ENCODE measurements at regions not wholly inside any gene's neighbourhood (a gene's known extent, or its start where the extent isn't known, plus 50 kb on each side); places are given as distances from the start of the nearest gene placed in this dataset.

GRCh38 chr5:116658830-116659229, 84.2 kb upstream of the SEMA6A start (continued):
- TF ChIP-seq TP53 (CRISPR knock-in tag; IDR thresholded peaks at IDR 0.05) (no peak), ZSCAN20 (CRISPR knock-in tag; IDR thresholded peaks at IDR 0.05) (no peak), FOSL2 (IDR thresholded peaks at IDR 0.05) (no peak), FOSL2 (CRISPR knock-in tag; IDR thresholded peaks at IDR 0.05) (no peak), ESRRA (IDR thresholded peaks at IDR 0.05; ENCODE audit: borderline replicate concordance, low read length) (no peak), NPAS2 (CRISPR knock-in tag; IDR thresholded peaks at IDR 0.05; ENCODE audit: borderline replicate concordance) (no peak), ZNF302 (CRISPR knock-in tag; IDR thresholded peaks at IDR 0.05) (no peak), GATA3 (IDR thresholded peaks at IDR 0.05; ENCODE audit: borderline replicate concordance) (no peak)
- TF ChIP-seq, protein P1, sequence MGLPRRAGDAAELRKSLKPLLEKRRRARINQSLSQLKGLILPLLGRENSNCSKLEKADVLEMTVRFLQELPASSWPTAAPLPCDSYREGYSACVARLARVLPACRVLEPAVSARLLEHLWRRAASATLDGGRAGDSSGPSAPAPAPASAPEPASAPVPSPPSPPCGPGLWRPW (IDR thresholded peaks at IDR 0.05), result no peak
- TF ChIP-seq, protein P2, sequence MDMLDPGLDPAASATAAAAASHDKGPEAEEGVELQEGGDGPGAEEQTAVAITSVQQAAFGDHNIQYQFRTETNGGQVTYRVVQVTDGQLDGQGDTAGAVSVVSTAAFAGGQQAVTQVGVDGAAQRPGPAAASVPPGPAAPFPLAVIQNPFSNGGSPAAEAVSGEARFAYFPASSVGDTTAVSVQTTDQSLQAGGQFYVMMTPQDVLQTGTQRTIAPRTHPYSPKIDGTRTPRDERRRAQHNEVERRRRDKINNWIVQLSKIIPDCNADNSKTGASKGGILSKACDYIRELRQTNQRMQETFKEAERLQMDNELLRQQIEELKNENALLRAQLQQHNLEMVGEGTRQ (IDR thresholded peaks at IDR 0.05), result no peak
- TF ChIP-seq, protein P3, sequence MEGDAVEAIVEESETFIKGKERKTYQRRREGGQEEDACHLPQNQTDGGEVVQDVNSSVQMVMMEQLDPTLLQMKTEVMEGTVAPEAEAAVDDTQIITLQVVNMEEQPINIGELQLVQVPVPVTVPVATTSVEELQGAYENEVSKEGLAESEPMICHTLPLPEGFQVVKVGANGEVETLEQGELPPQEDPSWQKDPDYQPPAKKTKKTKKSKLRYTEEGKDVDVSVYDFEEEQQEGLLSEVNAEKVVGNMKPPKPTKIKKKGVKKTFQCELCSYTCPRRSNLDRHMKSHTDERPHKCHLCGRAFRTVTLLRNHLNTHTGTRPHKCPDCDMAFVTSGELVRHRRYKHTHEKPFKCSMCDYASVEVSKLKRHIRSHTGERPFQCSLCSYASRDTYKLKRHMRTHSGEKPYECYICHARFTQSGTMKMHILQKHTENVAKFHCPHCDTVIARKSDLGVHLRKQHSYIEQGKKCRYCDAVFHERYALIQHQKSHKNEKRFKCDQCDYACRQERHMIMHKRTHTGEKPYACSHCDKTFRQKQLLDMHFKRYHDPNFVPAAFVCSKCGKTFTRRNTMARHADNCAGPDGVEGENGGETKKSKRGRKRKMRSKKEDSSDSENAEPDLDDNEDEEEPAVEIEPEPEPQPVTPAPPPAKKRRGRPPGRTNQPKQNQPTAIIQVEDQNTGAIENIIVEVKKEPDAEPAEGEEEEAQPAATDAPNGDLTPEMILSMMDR (IDR thresholded peaks at IDR 0.05), result no peak

DNA sequence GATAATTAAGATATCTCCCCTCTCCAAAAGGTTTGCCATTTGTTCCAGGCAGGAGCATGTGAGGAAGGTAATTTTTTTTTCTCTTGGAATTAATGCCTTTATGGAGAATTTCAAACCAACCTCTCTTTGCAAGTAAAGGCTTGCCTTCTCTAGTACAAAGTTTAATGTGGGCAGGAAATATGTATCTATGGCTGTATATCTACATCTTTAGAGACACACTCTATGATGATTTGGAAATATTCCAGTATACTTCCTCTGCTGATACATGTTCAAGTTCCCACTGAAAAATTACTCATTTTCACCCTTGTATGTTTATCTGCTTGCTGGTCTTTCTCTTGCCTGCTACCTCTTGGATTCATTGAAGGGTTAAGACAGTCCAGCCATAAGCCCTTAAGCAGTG, 83.5 kb upstream of the SEMA6A start:
- ChIA-PET CTCF (no interaction called here), POLR2A (no interaction called here)
- H3K4me3 ChIP-seq, result no peak overlapping the region
- H3K4me2 ChIP-seq, result no peak overlapping the region
- no peaks in the 10 kb centered on the region for H3K9me3 ChIP-seq
- ATAC-seq, result no peak
- DNase-seq (ENCODE audit: low read depth in 1 of 2, low spot score in 1 of 2), result no peak
- no peak for FAIRE-seq
- TF ChIP-seq, protein P4, sequence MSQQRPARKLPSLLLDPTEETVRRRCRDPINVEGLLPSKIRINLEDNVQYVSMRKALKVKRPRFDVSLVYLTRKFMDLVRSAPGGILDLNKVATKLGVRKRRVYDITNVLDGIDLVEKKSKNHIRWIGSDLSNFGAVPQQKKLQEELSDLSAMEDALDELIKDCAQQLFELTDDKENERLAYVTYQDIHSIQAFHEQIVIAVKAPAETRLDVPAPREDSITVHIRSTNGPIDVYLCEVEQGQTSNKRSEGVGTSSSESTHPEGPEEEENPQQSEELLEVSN (IDR thresholded peaks at IDR 0.05; ENCODE audit: borderline replicate concordance, low read depth), result no peak
- TF ChIP-seq GATA3 (IDR thresholded peaks at IDR 0.05; ENCODE audit: borderline replicate concordance) (no peak), CHD2 (IDR thresholded peaks at IDR 0.05; ENCODE audit: low read length, partially characterized antibody) (no peak), HOXB13 (CRISPR knock-in tag; IDR thresholded peaks at IDR 0.05; ENCODE audit: low read depth) (no peak), ZNF302 (CRISPR knock-in tag; IDR thresholded peaks at IDR 0.05) (no peak), HOXA7 (CRISPR knock-in tag; IDR thresholded peaks at IDR 0.05) (no peak), BHLHE40 (IDR thresholded peaks at IDR 0.05; ENCODE audit: low read depth, low read length) (no peak)
- TF ChIP-seq, protein P1 (IDR thresholded peaks at IDR 0.05), result no peak
- H3K4me1 ChIP-seq, result no peaks in the 10 kb centered on the region
- no peak overlapping the region for H3K27ac ChIP-seq

DNA sequence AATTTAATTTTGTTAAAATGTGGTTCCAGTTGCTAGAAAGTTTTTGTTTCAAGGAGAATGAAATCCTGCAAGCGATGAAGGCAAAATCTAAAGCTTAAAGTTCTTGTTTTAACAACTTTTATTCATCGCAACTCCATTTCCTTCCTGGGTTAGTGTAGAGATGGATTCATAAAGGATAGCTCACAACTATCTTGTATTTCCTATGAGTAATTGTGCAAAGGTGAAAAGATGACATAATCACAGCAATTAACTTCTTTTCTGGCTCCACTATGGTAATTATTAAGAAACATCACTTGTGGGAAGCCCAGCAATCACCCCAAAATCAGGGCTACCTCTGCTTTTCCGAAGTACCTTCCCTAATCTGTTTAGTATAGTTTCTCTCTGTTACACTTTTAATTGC, 80.8 kb upstream of the SEMA6A start:
- ChIA-PET POLR2A (no interaction called here), CTCF (no interaction called here)
- DNase-seq (ENCODE audit: low read depth in 1 of 2, low spot score in 1 of 2), result no peak
- WGBS (ENCODE audit: missing lambda C conversion rate), result 61% methylated on average over 3 of the region's 3 CpGs
- H3K4me1 ChIP-seq, result no peaks in the 10 kb centered on the region
- no peak overlapping the region for H3K27ac ChIP-seq
- no peak overlapping the region for H3K4me2 ChIP-seq
- no peak overlapping the region for H3K4me3 ChIP-seq
- TF ChIP-seq EP300 (IDR thresholded peaks at IDR 0.05), result no peak
- no peak for TF ChIP-seq HOXB5 (CRISPR knock-in tag; IDR thresholded peaks at IDR 0.05)
- TF ChIP-seq POLR2AphosphoS2 (conservative IDR thresholded peaks at IDR 0.05; ENCODE audit: low read length), result no peak
- TF ChIP-seq SMC3 (IDR thresholded peaks at IDR 0.05), result no peak
- no peak for TF ChIP-seq CEBPB (IDR thresholded peaks at IDR 0.05)
- no peak for TF ChIP-seq HOXA7 (CRISPR knock-in tag; IDR thresholded peaks at IDR 0.05)
- TF ChIP-seq CBX8 (IDR thresholded peaks at IDR 0.05), result no peak
- ATAC-seq, result no peak
- H3K9me3 ChIP-seq, result no peaks in the 10 kb centered on the region
- FAIRE-seq, result no peak
